A673 (cell line): ENCODE measurements at regions not wholly inside any gene's neighbourhood (a gene's known extent, or its start where the extent isn't known, plus 50 kb on each side); places are given as distances from the start of the nearest gene placed in this dataset.

Experiments used
- BruUV-seq: library from RNA; stranded (reverse); fragments of 400-500 nt; replicated peaks from 2 replicates; lab custom pipeline; 2021; lab: Mats Ljungman, UMichigan
- CTCF ChIA-PET: fragments of 300-600 bp; sonication (Branson Sonifier 250); formaldehyde crosslinking; loops from one replicate; lab custom pipeline; 2022; ENCODE audit warnings: antibody characterized with exemption; lab: Charles Lee
- POLR2A ChIA-PET: fragments of 300-600 bp; sonication (Branson Sonifier 250); formaldehyde crosslinking; loops from one replicate; lab custom pipeline; 2022; ENCODE audit warnings: antibody characterized with exemption; ENCODE audit not compliant: low non-redundant PET; lab: Charles Lee
- DNase-seq: peaks from one replicate; pipeline ENCODE4 v3.0.0-alpha.2; 2015; ENCODE audit warnings: low spot score
- H3K27ac ChIP-seq: fragments of 200-600 bp; sonication (generic); 2 replicates; pipeline ENCODE4 v1.5.1; 2016; ENCODE audit warnings: mixed run types, low read depth, mild to moderate bottlenecking, mixed read lengths, antibody characterized with exemption, low read length; ENCODE audit not compliant: poor library complexity, severe bottlenecking
- H3K27me3 ChIP-seq: fragments of 200-600 bp; sonication (generic); replicated peaks from 2 replicates; pipeline ENCODE4 v1.6.1; 2017; ENCODE audit warnings: mixed run types, low read depth, mild to moderate bottlenecking, mixed read lengths, antibody characterized with exemption, low read length; ENCODE audit not compliant: insufficient read depth, poor library complexity
- H3K36me3 ChIP-seq: fragments of 200-600 bp; sonication (generic); 2 replicates; pipeline ENCODE4 v1.6.1; 2016; ENCODE audit warnings: mixed run types, mild to moderate bottlenecking, mixed read lengths, antibody characterized with exemption, low read length; ENCODE audit not compliant: insufficient read depth, poor library complexity, severe bottlenecking
- H3K4me1 ChIP-seq: fragments of 200-600 bp; sonication (generic); 2 replicates; pipeline ENCODE4 v1.6.1; 2017; ENCODE audit warnings: mixed run types, mild to moderate bottlenecking, mixed read lengths, antibody characterized with exemption, low read length; ENCODE audit not compliant: insufficient read depth, poor library complexity, severe bottlenecking
- H3K4me3 ChIP-seq: fragments of 200-600 bp; sonication (generic); 2 replicates; pipeline ENCODE4 v1.5.1; 2016; ENCODE audit warnings: low read depth, mixed run types, mild to moderate bottlenecking, mixed read lengths, low read length; ENCODE audit not compliant: poor library complexity, severe bottlenecking
- H3K9me3 ChIP-seq: fragments of 200-600 bp; sonication (generic); 2 replicates; pipeline ENCODE4 v1.6.1; 2016; ENCODE audit warnings: mixed run types, low read depth, mild to moderate bottlenecking, mixed read lengths, antibody characterized with exemption, low read length; ENCODE audit not compliant: poor library complexity, severe bottlenecking
- CTCF ChIP-seq: fragments of 300-800, 200-600 bp; sonication (generic); conservative IDR thresholded peaks from 2 replicates; pipeline ENCODE4 v1.5.1; 2017; ENCODE audit warnings: low read depth, mild to moderate bottlenecking, antibody characterized with exemption, low read length, moderate library complexity, mixed read lengths
- EZH2 ChIP-seq: fragments of 200-600 bp; sonication (generic); IDR thresholded peaks from 2 replicates; pipeline ENCODE4 v1.6.1; 2017; ENCODE audit warnings: borderline replicate concordance, low read depth, mild to moderate bottlenecking, mixed read lengths, antibody characterized with exemption, low read length; ENCODE audit not compliant: poor library complexity, severe bottlenecking
- intact Hi-C: fragments of 100-400 bp; cut with micrococcal nuclease; formaldehyde crosslinking; loops from one replicate; pipeline ENCODE4 v1.10.0; 2022; ENCODE audit not compliant: unreplicated experiment

GRCh38 chr6:156485150-156485549, 292.0 kb upstream of the ARID1B start:
- POLR2A ChIA-PET = no interaction called here
- no TSS peak for BruUV-seq
- Histone ChIP-seq H3K4me3 (no peak overlapping the region), H3K27ac (no peak overlapping the region), H3K36me3 (no peaks in the 10 kb centered on the region), H3K9me3 (no peaks in the 10 kb centered on the region), H3K27me3 (no peaks in the 10 kb centered on the region), H3K4me1 (no peaks in the 10 kb centered on the region)
- no peak for TF ChIP-seq CTCF
- TF ChIP-seq EZH2 = no peak
- intact Hi-C loops = no loop called here
- CTCF ChIA-PET = no interaction called here
- no peak for DNase-seq

GRCh38 chr6:156474507-156475120, 302.6 kb upstream of the ARID1B start:
- ChIA-PET POLR2A (no interaction called here), CTCF (no interaction called here)
- no peaks in the 10 kb centered on the region for H3K36me3 ChIP-seq
- TF ChIP-seq EZH2 (no peak), CTCF (no peak)
- intact Hi-C loops = no loop called here
- no TSS peak for BruUV-seq
- H3K4me1 ChIP-seq = no peaks in the 10 kb centered on the region
- no peaks in the 10 kb centered on the region for H3K27me3 ChIP-seq
- H3K27ac ChIP-seq = no peak overlapping the region
- H3K4me3 ChIP-seq = no peak overlapping the region
- H3K9me3 ChIP-seq = no peaks in the 10 kb centered on the region
- no peak for DNase-seq

- no peak for TF ChIP-seq EZH2
- no peak for TF ChIP-seq CTCF
- no peak for DNase-seq
- Histone ChIP-seq H3K27ac (no peak overlapping the region), H3K9me3 (no peaks in the 10 kb centered on the region), H3K27me3 (no peaks in the 10 kb centered on the region), H3K36me3 (no peaks in the 10 kb centered on the region), H3K4me1 (no peaks in the 10 kb centered on the region), H3K4me3 (no peak overlapping the region)
- no TSS peak for BruUV-seq
- intact Hi-C loops = no loop called here
- ChIA-PET CTCF (no interaction called here), POLR2A (no interaction called here)
Observed at GRCh38 chr6:156471000-156471399, 306.2 kb upstream of the ARID1B start.
